Ishikawa (cell line): ENCODE measurements at regions not wholly inside any gene's neighbourhood (a gene's known extent, or its start where the extent isn't known, plus 50 kb on each side); places are given as distances from the start of the nearest gene placed in this dataset.

ENCODE experiments used
- CEBPB ChIP-seq: IDR thresholded peaks from 2 replicates; pipeline ENCODE4 v1.6.1; 2012
- RAD21 ChIP-seq: IDR thresholded peaks from 2 replicates; pipeline ENCODE4 v1.6.1; 2012; ENCODE audit warnings: low read depth
- TCF12 ChIP-seq: IDR thresholded peaks from 2 replicates; pipeline ENCODE4 v1.6.1; 2012; ENCODE audit warnings: low read depth
- USF1 ChIP-seq: IDR thresholded peaks from 2 replicates; pipeline ENCODE4 v1.6.1; 2012
- YY1 ChIP-seq: IDR thresholded peaks from 2 replicates; pipeline ENCODE4 v1.6.1; 2012; ENCODE audit warnings: low read depth
- TF ChIP-seq, protein P1 (sequence below): IDR thresholded peaks from 2 replicates; pipeline ENCODE4 v1.6.1; 2012

DNA sequence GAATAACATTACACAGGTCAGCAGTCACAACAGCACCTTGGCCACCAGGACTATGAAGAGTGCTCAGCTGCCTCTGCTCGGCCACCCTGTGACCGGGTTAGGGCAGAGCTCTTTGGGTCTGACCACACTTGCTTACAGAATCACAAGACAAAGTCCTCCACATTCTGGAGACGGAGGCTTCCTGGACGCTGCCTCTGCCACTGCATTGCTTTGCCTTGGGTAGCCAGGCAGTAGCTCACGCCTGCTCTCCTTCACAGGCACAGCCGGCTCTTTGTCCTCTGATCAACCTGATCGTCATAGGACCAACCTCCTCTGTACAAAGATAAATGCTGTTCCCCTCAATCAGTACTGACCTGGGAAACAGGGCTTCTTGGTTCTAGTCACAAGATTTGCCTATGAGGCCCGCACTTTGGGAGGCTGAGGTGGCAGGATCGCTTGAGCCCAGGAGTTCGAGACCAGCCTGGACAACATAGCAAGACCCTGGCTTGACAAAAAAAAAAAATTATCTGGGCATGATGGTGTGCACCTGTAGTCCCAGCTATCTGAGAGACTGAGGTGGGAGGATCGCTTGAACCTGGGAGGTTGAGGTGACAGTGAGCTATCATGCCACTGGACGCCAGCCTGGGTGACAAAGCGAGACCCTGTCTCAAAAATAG, 128.4 kb upstream of the IER5L start:
- TF ChIP-seq YY1 = no peak
- TF ChIP-seq RAD21 = no peak
- TF ChIP-seq, protein P1, sequence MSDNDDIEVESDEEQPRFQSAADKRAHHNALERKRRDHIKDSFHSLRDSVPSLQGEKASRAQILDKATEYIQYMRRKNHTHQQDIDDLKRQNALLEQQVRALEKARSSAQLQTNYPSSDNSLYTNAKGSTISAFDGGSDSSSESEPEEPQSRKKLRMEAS = no peak
- no peak for TF ChIP-seq USF1
- no peak for TF ChIP-seq CEBPB
- TF ChIP-seq TCF12 = no peak
